HG03175 (cell line): ENCODE measurements at regions not wholly inside any gene's neighbourhood (a gene's known extent, or its start where the extent isn't known, plus 50 kb on each side); places are given as distances from the start of the nearest gene placed in this dataset.
"Not testable (repeated sequence)": the region's sequence is repeated elsewhere in the genome, so short reads cannot be mapped to it uniquely, and the experiment has no call there.

Source experiments
- ATAC-seq: cut with Tn5 transposase; IDR thresholded peaks from one replicate; pipeline ENCODE4 v1.9.1; 2021; ENCODE audit warnings: mild to moderate bottlenecking, moderate library complexity; ENCODE audit not compliant: unreplicated experiment

- ATAC-seq, result not testable (repeated sequence)
Measured at GRCh38 chr2:87196720-87197388, 175.2 kb upstream of the PLGLB1 start.

- ATAC-seq, result not testable (repeated sequence)
Measured at GRCh38 chr2:87198422-87198821, 176.8 kb upstream of the PLGLB1 start.

- not testable (repeated sequence) for ATAC-seq
Measured at GRCh38 chr2:87199228-87199627, 177.6 kb upstream of the PLGLB1 start.

GRCh38 chr2:87204569-87205147 lies 183.0 kb upstream of the PLGLB1 start:
- not testable (repeated sequence) for ATAC-seq

- not testable (repeated sequence) for ATAC-seq
Measured at GRCh38 chr2:87212938-87213337, 191.3 kb upstream of the PLGLB1 start.

- not testable (repeated sequence) for ATAC-seq
Measured at GRCh38 chr2:87217005-87217404, 195.4 kb upstream of the PLGLB1 start.

- not testable (repeated sequence) for ATAC-seq
Measured at GRCh38 chr2:87217741-87218410, 196.2 kb upstream of the PLGLB1 start.

GRCh38 chr2:87220651-87221050 lies 199.0 kb upstream of the PLGLB1 start:
- ATAC-seq, result not testable (repeated sequence)

- ATAC-seq, result not testable (repeated sequence)
Measured at GRCh38 chr2:87222131-87222530, 200.5 kb upstream of the PLGLB1 start.

- ATAC-seq, result not testable (repeated sequence)
Measured at GRCh38 chr2:87223873-87224272, 202.2 kb upstream of the PLGLB1 start.

- ATAC-seq, result peak; percentile 78
Measured at GRCh38 chr2:87229091-87229689, 207.5 kb upstream of the PLGLB1 start.

GRCh38 chr2:87229964-87230363 lies 208.3 kb upstream of the PLGLB1 start:
- not testable (repeated sequence) for ATAC-seq

- ATAC-seq, result not testable (repeated sequence)
Measured at GRCh38 chr2:87235333-87235981, 213.8 kb upstream of the PLGLB1 start.

- not testable (repeated sequence) for ATAC-seq
Measured at GRCh38 chr2:87237570-87238336, 216.1 kb upstream of the PLGLB1 start.

GRCh38 chr2:87239558-87240215 lies 218.0 kb upstream of the PLGLB1 start:
- ATAC-seq, result not testable (repeated sequence)

GRCh38 chr2:87246066-87246717 lies 224.5 kb upstream of the PLGLB1 start:
- not testable (repeated sequence) for ATAC-seq

- not testable (repeated sequence) for ATAC-seq
Measured at GRCh38 chr2:87252046-87252445, 230.4 kb upstream of the PLGLB1 start.

GRCh38 chr2:87254562-87254961 lies 232.9 kb upstream of the PLGLB1 start:
- ATAC-seq, result not testable (repeated sequence)

- not testable (repeated sequence) for ATAC-seq
Measured at GRCh38 chr2:87255410-87255809, 233.8 kb upstream of the PLGLB1 start.
